ENCODE measurements at regions not wholly inside any gene's neighbourhood (a gene's known extent, or its start where the extent isn't known, plus 50 kb on each side); places are given as distances from the start of the nearest gene placed in this dataset.
"Not testable (repeated sequence)": the region's sequence is repeated elsewhere in the genome, so short reads cannot be mapped to it uniquely, and the experiment has no call there.

DNA sequence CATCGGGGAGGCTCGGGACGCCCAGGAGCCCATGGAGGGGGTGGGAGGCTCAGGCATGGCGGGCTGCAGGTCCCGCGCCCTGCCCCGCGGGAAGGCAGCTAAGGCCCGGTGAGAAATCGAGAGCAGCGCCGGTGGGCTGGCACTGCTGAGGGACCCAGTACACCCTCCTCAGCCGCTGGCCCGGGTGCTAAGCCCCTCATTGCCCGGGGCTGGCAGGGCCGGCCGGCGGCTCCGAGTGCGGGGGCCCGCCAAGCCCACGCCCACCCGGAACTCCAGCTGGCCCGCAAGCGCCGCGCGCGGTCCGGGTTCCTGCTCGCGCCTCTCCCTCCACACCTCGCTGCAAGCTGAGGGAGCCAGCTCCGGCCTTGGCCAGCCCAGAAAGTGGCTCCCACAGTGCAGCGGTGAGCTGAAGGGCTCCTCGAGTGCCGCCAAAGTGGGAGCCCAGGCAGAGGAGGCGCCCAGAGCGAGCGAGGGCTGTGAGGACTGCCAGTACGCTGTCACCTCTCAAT, 195.0 kb upstream of the PIK3R1 start:
- not testable (repeated sequence) for DNase-seq

DNA sequence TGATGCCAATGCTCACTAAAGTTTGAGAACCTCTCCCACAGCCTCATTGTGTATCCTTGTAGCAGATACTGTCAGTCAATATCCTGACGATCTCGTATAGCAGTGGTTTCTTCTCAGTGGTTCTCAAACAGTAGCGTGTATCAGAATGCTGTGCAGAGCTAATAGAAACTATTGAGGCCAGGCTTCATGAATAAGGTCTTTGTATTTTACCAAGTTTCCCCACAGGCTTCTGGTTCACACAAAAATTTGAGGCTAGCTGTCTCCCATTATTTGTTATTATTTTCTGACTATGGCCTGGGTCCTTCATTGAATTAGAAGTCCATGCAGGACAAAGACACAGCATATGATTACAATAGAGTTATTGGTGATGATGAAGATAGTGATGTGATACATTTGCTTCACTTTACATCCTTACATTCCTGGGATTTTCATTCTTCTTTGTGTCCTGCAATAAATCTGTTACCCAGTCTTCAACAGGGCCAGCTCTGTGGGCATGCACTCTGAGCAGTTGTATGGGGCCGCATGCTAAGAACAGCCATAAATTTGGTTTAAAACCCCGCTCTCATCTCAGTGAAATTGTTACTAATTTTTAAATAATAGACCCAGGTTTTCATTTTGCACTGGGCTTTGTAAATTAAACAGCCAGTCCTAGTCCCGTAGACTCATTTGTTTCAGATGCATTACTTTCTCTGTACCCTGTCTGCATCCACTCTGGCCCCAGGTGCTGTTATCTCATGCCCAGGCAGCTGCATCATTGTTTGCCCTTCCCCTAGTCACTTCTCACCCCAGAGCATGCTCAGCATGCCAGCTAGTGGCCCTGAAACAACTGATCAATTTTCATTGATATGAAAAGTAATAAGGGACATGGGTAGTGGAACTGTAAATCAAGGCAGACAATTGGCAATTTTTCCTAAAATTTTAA, 199.9 kb upstream of the PIK3R1 start:
- DNase-seq: no peak

DNA sequence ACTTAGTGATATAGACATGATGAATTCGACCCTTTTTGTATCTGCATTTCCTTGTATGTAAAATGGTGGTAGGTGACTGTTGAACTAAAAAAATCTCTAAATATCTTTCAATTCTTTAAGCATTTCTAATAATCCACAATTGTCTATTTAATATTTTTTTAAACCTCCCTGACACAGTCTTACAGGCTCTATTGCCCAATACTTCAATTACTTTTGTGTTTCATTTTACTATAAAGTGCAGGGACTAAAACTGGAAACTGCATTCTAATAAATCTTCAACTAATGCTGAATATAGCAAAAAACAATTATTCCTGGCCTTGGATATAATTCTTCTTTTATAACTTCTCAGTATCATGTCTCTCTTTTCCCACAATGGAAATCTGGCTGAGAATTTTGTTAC, 202.7 kb upstream of the PIK3R1 start:
- DNase-seq: no peak

DNA sequence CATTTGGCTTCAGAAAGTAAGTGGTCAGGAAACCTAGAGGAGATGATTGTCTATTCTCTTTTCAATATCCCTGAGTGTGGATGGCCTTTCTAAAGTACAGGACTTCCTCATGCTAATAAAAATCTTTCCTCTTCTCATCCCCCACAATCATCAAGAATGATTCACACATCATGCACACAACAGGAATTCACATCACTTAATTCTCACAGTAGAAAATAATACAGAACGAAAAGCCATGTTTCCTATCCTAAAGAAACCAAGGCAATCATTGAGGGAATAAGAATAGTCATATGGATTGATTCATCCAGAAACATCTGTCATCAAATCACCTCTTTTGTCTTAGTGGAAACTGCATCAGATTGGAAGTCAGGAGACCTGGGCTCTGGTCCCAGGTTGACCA, 203.1 kb upstream of the PIK3R1 start:
- peak; percentile 15 for DNase-seq

DNA sequence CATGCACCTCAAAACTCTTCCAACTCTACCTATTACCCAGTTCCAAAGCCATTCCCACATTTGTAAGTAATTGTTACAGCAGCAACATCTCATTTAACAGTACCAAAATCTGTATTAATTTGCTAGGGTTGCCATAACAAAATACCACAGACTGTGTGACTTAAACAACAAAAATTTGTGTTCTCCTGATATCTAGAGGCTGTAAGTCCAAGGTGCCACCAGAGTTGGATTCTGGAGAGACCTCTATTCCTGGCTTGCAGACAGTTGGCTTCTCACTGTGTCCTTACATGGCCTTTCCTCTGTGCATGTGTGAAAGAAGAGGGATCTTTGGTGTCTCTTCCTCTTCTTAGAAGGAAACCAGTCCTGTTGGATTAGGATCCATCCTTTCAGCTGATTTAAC, 203.8 kb upstream of the PIK3R1 start:
- no peak for DNase-seq

DNA sequence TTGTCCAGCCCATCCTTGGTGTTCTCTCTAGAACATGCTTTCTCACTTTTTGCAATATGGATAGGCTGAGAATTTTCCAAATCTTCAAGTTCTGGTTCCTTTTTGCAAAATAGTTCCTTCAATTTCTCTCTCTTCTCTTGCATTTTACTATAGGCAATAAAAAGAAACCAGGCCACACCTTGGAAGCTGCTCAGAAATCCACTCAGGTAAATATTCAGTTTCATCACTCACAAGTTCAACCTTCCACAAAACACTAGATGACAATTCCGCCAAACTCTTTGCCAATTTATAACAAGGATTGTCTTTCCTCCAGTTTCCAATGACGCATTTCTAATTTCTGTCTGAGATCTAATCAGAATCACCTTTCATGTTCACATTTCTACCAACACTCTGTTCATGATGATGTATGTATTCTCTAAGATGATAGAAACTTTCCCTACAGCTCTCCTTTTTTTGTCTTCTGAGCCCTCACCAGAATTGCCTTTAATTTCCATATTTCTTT, 204.2 kb upstream of the PIK3R1 start:
- DNase-seq: no peak

DNA sequence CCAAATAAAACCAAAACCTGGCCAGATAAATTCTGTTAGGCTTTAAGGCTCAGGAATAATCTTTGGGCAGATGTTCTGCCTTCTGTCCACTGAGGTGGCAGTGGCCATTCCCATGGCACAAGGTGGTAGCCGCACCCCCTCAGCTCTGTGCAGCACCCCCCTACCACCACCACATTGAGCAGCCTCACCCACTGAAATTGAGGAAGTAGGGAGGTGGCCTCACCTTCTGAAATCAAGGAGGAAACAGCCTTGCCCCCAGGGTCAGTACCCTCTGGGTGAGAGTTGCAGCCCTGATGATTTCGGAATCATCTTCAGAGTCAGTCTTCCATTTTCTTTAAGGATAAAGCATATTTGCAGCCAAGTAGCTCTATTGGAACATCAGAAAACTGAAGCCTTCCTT, 204.8 kb upstream of the PIK3R1 start:
- no peak for DNase-seq

DNA sequence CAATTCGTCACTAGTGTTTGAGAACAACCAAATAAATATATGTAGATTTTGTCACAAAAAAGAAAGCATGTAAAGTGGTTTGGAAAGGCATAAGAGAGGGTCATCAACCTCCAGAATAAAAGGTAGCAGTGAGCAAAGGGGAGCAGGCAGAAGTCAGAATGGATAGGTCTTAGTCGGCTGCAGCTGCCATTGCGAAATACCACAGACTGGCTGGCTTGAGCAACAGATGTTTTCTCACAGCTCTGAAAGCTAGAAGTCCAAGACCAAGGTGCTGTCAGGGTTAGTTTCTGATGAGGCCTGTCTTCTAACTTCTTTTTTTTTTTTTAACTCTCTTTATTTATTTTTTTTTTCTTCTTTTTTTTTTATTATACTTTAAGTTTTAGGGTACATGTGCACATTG, 208.1 kb upstream of the PIK3R1 start:
- DNase-seq: no peak

DNA sequence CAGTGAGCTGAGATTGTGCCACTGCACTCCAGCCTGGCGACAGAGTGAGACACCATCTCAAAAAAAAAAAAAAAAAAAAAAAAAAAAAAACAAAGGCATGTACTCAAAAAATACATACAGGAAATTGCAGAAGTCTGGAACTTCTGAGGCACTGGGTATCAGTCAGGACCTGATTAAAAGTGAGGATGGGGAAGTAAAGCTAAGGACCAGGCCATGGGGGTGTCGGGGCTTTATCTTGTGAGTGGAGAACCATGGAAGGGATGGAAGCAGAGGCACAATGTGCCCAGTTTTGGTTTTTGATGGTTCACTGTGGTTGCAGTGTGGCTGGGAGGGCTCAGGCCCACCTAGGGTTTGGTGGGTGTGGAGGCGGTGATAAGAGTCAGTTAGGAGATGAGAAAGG, 212.7 kb upstream of the PIK3R1 start:
- DNase-seq: no peak

DNA sequence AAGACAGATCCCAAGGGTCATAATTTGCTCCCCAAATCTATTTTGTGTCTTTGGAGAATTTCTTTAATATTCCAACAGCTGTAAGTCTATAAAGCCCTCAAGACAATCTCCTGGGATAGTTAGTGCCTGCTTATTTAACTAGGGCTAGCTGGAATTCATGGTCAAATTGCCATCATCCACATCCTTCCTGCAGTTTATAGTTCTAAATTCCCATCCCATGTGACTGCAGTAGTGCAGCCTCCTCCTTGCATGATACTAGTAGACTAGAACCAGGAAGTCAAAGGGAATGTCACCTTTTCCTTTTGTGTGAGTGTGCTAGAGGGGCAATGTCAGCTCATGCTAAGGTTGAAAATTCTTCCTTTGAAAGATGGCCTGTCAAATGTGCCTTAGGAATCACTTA, 214.8 kb upstream of the PIK3R1 start:
- DNase-seq: no peak

DNA sequence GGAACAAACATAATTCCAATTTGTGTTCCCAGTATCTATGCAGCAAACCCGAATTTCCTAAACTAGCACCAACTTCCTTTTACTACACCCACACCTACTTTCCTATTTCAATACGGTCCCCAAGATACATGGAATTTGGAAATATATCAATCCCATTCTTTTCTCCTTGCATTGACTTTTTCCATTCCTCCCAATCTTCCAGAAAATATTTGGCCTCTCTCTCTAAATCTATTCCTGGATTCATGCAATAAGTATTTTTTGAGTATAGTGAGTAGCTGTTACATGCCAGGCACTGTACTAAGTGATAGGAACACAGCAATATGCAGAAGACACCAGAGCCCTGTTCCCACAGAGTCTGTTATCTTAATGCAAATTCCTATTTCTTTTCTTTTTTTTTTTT, 216.2 kb upstream of the PIK3R1 start:
- peak; percentile 22 for DNase-seq

DNA sequence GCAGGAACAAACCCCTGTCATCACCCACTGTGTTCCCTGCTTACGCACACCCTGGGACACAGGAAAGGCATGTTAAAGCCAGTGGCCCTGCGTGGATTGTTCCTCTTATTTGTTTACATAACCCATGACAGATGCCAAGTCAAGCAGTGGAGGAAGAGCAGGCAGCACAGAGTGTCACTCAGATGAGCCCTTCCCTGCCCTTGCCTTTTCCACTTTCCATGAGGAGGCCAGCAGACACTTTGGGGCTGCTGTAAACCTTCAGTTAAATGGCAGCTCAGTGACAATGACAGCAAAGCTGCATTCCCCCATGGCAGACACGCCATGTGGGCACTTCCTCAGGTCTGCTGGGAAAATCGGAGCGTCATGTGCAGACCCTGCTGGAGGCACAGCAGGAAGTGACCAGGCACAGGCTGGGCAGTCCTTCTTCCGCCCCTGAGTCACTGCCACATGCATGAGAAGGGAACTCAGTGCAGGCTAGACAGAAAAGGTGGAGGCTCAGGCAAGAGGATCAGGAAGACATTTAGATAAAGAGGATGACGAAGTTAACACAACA, 216.8 kb upstream of the PIK3R1 start:
- DNase-seq: peak; percentile 88

DNA sequence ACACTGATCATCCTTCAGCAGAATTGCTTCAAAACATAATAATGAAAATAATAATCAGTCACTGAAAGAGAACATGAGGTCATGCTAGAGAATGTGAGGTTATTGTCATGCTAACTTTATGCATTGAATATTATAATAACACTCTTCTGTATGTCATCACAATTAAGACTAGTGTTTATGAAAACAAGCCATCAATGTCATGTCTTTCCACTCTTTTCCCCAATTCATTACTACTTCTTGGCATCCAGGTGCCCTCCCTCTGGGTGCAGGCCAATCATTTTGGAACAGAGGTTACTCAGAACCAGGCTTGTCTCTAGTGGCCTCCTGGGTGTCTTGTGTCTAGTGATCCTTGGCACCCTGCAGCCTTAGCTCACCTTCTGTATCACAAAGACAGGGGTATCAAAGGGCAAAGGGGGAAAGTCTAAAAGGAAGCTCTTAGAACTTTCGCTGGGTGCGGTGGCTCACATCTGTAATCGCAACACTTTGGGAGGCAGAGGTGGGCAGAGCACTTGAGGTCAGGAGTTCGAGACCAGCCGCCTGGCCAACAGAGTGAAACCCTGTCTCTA, 217.6 kb upstream of the PIK3R1 start:
- DNase-seq: no peak

DNA sequence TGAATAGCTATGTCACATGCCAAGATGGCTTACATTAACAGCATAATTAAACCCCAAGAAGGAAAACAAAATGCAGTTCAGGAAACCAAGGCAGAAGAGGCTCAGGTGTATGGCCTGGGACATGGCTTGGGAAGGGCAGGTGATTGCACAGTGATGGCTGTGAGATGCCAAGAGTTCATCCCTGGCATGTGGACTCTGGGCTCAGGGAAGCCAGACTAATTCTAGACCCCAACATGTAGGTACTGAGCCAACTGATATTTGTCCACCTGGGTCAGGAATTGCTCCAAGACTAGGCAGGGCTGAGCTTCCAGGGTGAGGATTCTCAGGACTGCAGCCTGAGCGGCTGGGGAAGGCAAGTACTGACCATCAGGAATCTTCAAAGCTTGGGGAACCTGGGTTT, 218.4 kb upstream of the PIK3R1 start:
- no peak for DNase-seq

DNA sequence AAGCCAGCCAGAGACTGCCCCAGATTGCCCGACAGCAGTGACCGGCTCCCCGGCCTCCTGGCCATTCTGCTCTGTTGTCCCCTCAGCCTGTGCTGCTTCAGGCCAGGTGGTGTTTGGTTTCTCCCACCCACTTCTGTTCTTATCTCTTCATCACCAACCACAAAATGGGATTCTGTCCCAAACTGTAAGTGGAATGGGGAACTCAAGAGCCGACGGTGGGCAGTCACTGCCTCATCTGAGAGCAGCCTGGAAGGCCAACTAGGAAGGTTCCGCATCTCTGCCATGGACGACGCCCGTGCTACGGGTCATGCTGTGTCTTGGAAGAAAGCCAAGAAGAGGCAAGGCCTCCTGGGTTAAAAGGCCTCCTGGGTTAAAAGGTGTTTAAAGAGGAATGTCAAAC, 219.0 kb upstream of the PIK3R1 start:
- no peak for DNase-seq

DNA sequence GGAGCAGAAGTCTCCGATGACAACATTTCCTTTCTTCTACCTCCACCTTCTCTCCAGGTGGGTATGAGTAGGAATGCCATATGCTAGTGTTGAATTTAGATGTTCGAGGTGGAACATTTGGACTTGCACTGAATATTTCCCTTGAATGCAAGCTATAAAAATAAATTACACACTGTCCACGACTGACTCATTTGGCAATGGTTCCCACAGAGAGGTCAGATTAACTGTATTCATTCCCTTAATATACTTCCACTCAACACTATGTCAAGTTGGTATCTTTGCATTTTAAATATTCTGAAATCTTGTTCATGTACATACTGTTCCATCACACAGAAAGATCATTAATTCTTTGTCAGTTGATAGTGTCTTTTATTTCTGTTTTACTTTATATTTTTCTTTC, 222.6 kb upstream of the PIK3R1 start:
- DNase-seq: peak; percentile 22

DNA sequence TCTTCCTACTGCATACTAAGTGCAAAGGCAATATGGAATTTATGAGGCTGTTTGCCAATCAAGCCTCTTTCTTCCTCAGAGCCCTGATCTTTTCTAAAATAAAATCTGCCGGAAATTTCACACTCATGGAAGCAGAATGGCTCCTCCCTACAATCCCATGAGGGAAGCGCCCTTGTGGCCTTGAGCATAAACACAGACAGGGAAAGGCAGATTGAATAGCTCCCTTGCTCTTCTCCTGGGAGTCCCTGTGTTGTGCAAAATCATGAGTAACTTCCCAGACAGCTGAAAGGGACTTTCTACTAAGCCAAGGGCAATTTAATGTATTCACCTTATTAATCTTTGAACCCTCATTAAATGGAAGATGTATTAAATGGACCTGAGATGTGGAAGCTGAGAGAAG, 226.1 kb upstream of the PIK3R1 start:
- peak; percentile 53 for DNase-seq

DNA sequence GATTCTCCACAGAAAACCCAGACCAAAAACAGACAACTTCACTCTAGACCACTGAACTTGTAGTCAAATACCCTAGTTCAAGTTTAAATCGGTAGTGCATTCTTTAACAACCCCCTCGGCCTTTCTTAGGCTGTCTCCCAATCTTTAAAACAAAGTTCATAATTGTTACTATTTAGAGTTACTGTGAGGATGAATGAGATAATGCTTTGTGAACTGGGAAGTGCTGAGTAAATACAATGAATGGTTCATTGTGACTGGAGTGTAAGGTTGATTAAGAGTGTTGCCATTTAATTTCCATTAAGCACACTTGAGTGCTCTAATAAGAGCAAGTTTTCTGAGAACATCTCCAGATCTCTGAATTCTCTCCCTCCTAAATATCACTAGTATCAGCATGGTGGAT, 228.8 kb upstream of the PIK3R1 start:
- no peak for DNase-seq

DNA sequence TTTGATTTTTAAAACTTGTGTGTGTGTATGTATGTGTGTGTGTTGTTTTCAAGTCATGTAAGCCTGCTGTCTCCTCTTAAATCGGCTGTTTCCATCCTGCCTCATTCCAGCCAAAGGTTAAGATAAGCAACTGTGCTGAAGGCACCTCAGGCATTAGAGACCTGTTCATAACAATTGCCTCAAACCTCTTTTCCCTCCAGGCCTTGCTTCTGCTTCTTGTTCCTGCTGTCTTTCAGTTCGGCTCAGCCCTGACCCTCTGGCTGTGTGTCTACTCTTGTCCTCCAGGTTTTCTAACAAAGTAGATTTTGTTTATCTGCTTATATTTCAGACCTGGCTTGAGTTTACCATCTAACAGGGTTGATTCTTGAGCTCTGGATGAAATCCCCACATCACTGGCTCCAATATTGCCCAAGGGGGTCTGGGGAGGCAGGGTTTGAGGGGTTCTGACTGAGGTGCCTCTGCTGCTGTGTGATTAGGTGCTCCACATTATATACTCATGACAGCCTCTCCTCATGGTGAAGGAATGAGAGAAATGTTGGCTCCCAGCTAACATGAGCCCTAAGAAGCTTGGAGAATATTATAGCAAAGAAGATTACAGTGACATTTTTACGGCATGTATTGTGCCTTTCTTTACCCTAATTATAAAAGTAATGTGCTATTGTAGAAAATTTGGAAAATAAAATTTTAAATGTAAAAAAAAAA, 229.7 kb upstream of the PIK3R1 start:
- no peak for DNase-seq

DNA sequence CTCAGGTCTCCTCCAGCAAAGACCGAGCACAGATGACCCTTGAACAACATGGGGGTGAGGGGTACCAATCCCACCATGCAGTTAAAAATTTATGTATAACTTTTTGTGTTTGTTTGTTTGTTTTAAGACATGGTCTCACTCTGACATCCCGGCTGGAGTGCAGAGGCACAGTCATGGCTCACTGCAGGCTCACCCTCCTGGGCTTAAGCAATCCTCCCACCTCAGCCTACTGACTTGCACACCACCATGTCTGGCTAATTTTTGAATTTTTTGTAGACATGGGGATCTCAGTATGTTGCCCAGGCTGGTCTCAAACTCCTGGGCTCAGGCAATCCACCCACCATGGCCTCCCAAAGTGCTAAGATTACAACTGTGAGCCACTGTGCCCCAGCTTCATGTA, 231.0 kb upstream of the PIK3R1 start:
- DNase-seq: no peak

DNA sequence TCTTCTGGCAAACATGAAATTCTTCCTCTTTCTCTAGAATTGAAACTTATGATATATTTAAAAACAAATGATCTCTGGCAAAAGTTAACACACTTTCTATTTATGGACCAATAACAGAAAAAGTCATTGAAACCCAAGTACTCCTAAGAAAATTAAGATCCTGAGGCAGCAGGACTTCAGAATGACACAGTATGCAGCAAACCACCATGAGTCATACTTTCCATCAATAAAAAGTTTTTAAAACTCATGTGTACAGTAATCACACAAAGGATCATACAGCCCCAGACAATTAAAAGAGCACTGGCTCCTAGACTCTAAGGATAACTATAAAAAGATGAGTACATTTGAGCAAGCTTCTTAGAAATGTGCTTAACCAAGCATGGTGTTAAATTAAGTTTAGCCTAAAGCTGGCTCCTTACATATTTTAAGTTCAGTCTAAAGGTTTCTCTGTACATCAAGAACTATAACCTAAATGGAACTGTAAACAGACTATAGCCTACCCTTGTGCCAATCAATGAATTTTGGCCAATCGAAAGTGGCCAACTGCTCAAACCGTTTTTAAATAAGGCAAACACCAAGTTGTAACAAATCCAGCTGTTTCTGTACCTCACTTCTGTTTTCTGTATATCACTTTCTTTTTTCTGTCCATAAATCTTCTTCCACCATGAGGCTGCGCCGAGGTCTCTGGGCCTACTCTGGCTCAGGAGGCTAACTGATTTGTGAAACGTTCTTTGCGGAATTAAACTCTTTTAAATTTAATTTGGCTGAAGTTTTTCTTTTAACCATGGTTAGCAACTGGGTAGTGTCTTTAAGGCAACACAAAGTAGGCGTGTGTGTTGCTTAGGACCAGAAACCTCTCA, 232.1 kb upstream of the PIK3R1 start:
- DNase-seq: peak; percentile 74

DNA sequence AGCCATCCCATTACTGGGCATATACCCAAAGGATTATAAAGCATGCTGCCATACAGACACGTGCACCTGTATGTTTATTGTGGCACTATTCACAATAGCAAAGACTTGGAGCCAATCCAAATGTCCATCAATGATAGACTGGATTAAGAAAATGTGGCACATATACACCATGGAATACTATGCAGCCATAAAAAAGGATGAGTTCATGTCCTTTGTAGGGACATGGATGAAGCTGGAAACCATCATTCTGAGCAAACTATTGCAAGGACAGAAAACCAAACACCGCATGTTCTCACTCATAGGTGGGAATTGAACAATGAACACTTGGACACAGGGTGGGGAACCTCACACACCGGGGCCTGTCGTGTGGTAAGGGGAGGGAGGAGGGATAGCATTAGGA, 233.4 kb upstream of the PIK3R1 start:
- DNase-seq: not testable (repeated sequence)
